NB4 (cell line): ENCODE measurements at regions not wholly inside any gene's neighbourhood (a gene's known extent, or its start where the extent isn't known, plus 50 kb on each side); places are given as distances from the start of the nearest gene placed in this dataset.

Experiments
- CTCF ChIP-seq: IDR thresholded peaks from one replicate; pipeline ENCODE4 v1.5.1; 2012; ENCODE audit warnings: low read depth, low read length
- MYC ChIP-seq: IDR thresholded peaks from 2 replicates; pipeline ENCODE4 v1.6.1; 2011; ENCODE audit warnings: low read depth, low read length
- POLR2A ChIP-seq: IDR thresholded peaks from 2 replicates; pipeline ENCODE4 v1.6.1; 2011; ENCODE audit warnings: mild to moderate bottlenecking; ENCODE audit not compliant: insufficient read length; ENCODE audit errors: extremely low read depth
- TF ChIP-seq, protein P1 (sequence below): IDR thresholded peaks from 2 replicates; pipeline ENCODE4 v1.6.1; 2011; ENCODE audit warnings: low read depth, low read length

DNA sequence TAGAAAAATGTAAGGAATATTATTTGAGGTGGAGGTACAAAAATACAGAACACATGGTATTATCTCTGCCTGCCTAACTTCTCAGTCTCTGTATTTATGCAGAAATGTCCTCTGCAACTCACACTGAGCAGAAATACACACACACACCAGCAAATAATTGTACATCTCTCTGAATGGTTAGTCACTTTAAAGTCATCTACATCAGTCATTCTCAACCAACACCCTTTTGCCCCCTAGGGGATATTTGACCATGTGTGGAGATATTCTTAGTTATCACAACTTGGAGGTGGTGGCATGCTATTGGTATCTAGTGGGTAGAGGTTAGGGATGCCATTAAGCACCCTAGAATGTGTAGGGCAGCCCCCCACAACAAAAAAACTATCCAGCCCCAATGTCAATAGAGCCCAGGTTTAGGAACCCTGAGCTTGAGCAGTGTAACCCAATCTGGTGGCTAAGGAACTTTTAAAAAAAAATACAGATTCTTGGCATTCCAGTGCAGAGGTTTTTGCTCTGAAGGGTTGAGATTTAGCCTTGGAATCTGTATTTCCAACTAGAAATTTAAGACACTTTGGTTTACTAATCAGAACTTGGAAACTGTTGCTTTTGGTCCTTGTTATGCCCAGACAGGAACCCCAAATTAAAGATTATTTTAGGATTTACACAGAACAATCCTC, 183.8 kb downstream of the TBX5 start:
- TF ChIP-seq CTCF (no peak), POLR2A (no peak), MYC (no peak)
- TF ChIP-seq, protein P1, sequence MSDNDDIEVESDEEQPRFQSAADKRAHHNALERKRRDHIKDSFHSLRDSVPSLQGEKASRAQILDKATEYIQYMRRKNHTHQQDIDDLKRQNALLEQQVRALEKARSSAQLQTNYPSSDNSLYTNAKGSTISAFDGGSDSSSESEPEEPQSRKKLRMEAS, result no peak
